ENCODE measurements at regions not wholly inside any gene's neighbourhood (a gene's known extent, or its start where the extent isn't known, plus 50 kb on each side); places are given as distances from the start of the nearest gene placed in this dataset.
A peak's percentile ranks its signal among the peaks of the same experiment; 100 is the strongest.

DNA sequence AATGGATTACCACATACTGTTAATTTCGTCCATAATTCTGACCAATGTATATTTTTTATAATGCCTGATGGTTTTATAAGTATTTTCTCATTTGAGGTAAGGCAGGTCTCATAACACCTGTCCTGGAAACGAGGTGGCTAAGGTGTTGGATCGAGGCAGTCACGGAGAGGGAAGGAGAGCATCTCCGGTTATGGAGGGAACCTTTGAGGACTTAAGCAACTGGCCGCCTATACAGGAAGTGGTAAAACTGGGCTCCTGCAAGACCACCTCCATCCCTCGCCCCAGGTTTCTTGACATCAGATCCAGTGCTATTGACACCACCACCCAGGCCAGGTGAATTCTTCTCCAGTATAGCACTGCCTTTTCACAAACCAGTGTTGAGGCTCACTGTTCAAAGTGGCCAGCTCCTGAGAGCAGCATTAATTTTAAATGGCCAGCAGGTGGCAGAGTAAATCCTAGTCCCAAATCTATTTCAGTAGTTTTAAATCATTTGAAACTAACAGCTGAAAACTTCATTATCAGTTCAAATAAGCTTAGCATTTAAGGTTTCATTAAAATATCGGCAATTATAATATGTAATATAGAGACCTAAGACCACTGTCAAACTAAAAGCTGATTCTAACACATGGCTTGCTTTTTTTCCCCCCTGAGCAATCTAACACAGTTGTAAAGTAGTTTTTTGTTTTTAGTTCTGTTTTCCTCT lies 100.8 kb downstream of the PPM1A start:
- DNase-seq: peak; percentile 32

DNA sequence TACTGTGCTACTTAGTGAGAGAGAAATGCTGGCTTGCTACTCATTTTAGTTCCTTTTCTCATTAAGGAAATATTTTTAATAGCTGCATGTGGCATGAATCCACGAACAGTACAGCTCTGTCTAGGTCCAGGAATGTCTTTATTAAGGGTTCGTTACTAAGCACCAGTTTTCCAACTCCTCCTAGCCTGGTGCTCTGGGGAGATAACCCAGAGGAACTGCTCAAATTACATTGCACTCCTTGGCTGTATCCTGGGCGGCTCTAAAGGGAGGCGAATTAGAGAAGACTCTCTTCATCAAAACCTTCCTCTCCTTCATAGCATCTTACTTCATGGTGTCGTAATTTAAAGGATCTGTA lies 101.3 kb downstream of the PPM1A start:
- no peak for DNase-seq

DNA sequence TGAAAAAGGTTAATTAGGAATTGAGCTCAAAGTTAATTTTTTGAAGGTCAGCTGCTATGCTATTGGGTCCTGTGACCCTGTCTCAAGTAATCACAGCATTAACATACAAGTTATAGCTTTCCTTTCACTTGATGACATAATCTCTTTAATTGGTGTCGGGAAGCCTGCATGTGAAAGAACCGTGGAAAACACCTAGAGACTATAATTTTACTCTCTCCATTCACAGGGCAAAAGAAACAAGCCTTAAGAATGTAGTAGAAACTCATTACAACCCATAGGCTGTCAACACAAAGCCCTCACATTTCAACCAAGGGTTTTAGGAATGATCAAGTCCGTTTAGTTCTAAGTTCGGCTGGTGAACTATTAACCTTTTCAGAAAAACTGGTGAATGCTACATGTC lies 104.4 kb downstream of the PPM1A start:
- DNase-seq: no peak

DNA sequence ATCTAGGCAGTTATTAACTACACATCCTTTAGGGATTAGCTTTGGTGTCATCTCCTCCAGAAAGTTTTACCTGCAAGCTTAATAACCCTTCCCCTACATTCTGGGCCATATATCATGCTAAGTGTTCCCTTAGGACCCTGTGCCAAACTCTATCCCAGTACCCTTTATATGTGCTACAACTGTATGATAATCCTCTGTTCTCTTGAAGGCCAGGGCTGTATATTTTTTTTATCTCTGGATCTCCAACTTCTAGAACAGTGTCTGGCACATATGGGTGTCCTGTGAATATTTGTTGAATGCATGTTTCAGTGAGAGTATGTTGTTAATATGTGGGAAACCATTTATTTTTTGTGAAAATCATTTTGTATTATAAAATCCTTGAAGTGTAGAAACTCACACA lies 106.7 kb downstream of the PPM1A start:
- DNase-seq: no peak

GRCh38 chr14:60356386-60356785 lies 107.4 kb downstream of the PPM1A start:
- DNase-seq: no peak

- DNase-seq: no peak
These were observed 108.0 kb downstream of the PPM1A start for GRCh38 chr14:60356906-60357550.

GRCh38 chr14:60357551-60358149 lies 108.6 kb downstream of the PPM1A start:
- DNase-seq: no peak

DNA sequence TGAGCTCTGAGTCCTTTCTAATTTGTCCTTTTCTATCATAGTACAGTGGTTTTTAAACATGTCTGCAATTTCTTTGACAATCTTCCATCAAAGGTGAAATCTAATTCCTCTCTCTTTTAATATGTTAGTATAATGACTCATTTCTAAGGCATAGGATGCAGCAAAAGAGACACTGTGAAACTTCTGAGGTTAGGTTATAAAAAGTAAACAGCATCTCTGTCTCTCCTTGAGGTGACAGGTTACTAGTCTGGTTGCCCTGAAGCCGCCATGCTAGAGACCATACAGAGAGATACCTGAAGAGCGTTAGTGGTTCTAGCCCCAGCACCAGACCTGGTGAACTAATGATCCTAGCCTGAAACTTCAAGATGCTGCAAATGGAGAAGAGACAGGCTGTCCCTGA lies 114.3 kb downstream of the PPM1A start:
- DNase-seq: no peak

DNA sequence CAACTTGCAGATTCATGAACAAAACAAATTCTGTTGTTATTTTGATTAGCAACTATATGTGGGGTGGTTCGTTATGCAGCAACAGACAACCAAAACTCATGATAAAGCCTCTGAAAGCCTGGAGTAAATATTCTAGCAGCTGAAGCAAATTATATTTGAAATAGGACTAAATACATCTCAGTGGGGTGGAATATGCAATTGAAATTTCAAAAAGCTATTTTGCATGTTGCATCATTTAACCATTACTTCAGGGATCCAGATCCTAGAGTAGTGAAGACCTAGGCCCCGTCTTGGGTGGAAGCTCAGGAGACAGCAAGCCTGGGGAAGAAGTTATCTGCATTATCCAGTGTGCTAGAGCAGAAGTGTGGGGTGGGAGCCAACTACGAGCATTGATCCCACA lies 114.7 kb downstream of the PPM1A start:
- no peak for DNase-seq

GRCh38 chr14:60381909-60382308 lies 104.0 kb downstream of the C14orf39 start:
- DNase-seq: no peak

Data from CD4-positive, alpha-beta T cell treated with Interleukin-17A for 4 hours (primary cell).